GM12891 (cell line): ENCODE measurements at regions not wholly inside any gene's neighbourhood (a gene's known extent, or its start where the extent isn't known, plus 50 kb on each side); places are given as distances from the start of the nearest gene placed in this dataset.
A peak's percentile ranks its signal among the peaks of the same experiment; 100 is the strongest.

Experiments
- DNase-seq: peaks from one replicate; pipeline ENCODE4 v3.0.0; 2011; ENCODE audit warnings: low spot score; ENCODE audit not compliant: insufficient read length
- FAIRE-seq: peaks from 2 replicates; lab custom pipeline; 2011; peaks lifted over from hg19 to GRCh38; lab: Jason Lieb, UNC
- PAX5 ChIP-seq: IDR thresholded peaks from 2 replicates; pipeline ENCODE4 v1.6.1; 2011; ENCODE audit warnings: low read length, moderate library complexity, mild to moderate bottlenecking; ENCODE audit not compliant: insufficient read depth, severe bottlenecking
- POLR2A ChIP-seq: IDR thresholded peaks from 2 replicates; pipeline ENCODE4 v1.6.1; 2011; ENCODE audit warnings: low read depth, low read length, control low read depth
- POLR2AphosphoS5 ChIP-seq: IDR thresholded peaks from 2 replicates; pipeline ENCODE4 v1.6.1; 2011; ENCODE audit warnings: low read depth, low read length, control low read depth
- POU2F2 ChIP-seq: IDR thresholded peaks from 2 replicates; pipeline ENCODE4 v1.6.1; 2011; ENCODE audit warnings: low read depth, mild to moderate bottlenecking, control low read depth, low read length, moderate library complexity
- SPI1 ChIP-seq: IDR thresholded peaks from 2 replicates; pipeline ENCODE4 v1.6.1; 2011; ENCODE audit warnings: low read depth, low read length, control low read depth
- TAF1 ChIP-seq: IDR thresholded peaks from 2 replicates; pipeline ENCODE4 v1.6.1; 2011; ENCODE audit warnings: low read depth, low read length, control low read depth

DNA sequence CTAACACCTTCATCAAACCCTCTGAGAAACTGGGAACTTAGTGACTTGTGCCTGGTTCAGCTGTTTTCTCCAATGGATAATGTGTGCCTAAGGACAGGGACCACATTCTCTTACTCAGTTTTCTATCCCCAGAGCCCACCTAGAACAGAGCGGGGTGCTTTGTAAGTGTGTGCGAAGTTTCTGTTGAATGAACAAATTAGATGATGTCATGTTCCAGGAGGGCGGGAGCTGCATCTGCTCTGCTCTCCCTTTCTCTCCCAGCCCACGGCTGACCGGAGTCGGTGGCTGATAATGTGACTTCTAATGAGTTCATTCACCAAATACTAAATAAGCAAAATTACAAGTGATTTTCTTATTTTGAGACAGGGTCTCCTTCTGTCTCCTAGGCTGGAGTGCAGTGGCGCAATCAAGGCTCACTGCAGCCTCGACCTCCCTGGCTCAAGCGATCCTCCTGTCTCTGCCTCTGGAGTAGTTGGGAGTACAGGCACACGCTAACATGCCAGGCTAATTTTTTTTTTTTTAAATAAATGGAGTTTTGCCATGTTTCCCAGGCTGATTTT lies 60.7 kb upstream of the FNDC1 start:
- FAIRE-seq (no peak), DNase-seq (no peak)
- TF ChIP-seq SPI1 (no peak), TAF1 (no peak), POLR2AphosphoS5 (no peak), POU2F2 (no peak), PAX5 (no peak), POLR2A (no peak)

DNA sequence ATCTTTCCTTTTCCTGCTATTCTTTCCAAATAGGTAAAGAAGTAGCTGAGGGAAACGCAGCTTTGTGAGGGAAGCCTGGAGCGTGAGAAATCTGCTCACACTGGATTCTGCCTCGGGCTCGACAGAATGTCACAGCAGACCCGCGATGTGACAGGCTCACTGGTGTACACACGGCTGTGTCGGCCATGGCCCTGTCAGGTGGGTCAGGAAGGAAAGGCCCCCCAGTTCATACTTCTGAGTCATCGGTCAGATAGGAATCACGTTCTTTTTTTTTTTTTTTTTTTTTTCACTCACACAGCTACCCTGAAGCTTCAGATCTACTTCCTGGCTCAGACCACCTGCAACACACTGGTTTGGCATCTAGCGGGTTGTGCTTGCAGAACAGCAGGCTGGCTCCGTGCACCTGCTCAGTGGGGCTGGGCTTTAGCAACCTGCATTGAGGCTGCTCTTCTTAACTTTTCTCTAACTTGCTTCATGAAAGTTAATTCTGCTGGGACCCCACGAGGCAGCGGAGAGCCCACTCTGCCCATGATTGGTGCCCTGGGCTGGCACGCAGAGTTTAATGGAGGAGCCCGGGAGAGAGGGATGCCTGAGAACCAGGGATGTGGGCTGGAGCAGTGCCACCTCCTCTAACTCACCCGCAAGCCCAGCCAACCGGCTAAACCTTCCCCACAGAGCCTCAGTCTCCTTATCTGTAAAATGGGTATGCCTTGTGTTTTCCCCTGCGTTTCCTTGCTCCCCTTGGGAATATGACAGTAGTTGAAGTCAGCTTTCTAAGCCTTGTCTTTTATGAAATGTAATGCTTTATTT lies 61.5 kb upstream of the FNDC1 start:
- TF ChIP-seq POLR2A (no peak), TAF1 (peak; percentile 24; the same call in 1 of the 2 replicates), SPI1 (no peak)
- no peak for DNase-seq
- FAIRE-seq, result peak; percentile 93

DNA sequence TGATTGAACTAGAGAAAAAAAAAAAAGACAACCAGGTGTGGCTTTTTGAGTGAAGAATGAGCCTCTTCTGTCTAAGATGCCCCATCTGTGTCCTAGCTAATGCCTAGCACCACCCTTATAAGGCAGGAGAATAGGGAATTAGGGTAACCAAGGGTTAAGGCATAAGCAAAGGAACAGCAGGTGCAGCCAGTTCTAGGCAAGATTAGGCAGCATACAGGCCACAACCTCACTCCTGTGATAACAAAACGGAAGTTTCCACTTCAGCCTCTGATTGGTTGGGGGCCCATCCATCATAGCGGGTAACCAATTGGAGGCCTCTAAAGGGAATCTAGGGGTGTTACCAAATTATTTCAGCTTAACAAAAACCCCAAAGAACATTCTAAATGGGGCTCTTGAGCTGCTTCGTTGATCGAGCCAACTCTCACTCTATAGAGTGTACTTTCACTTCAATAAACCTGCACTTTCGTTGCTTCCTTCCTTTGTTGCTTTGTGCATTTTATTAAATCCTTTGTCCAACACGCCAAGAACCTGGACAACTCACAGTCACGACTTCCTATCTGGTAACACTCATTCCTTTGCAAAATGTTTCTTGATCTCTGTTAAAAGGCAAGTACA lies 61.9 kb upstream of the TAGAP start:
- FAIRE-seq, result peak; percentile 99
- TF ChIP-seq POU2F2 (no peak), POLR2A (0 out of 2 replicates have a peak, but pooled peaks have one; percentile 51), SPI1 (peak; percentile 63), POLR2AphosphoS5 (no peak), PAX5 (no peak)
- no peak for DNase-seq

DNA sequence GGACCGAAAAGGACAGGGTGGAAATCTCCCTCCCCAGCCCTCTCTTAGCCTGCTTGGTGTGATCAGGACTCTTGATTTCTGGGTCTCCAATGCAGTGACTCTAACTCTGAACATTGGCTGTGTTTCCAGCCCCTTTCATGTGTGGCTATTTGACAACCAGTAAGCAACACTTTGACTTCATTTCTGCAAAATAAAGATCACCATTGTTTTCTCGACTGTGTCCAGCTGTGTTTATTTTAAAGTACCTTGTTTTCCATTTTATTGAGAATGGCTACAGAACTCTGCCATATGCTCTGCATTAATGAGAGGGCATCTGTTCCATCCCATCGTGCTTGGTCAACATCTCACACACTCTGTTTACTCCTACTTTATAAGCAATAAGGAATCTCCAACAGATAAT lies 60.9 kb upstream of the TAGAP start:
- TF ChIP-seq POU2F2 (no peak), TAF1 (no peak), PAX5 (no peak), POLR2A (no peak), SPI1 (no peak)
- FAIRE-seq (no peak), DNase-seq (no peak)

GRCh38 chr6:159104931-159105330 lies 60.1 kb upstream of the TAGAP start:
- FAIRE-seq, result no peak
- TF ChIP-seq PAX5, result no peak
- TF ChIP-seq TAF1, result no peak
- no peak for DNase-seq

GRCh38 chr6:159104163-159104925 lies 59.6 kb upstream of the TAGAP start:
- peak; percentile 60 for DNase-seq
- peak; percentile 99 for FAIRE-seq
- no peak for TF ChIP-seq SPI1
- TF ChIP-seq POLR2A, result no peak
- no peak for TF ChIP-seq TAF1
- 0 out of 2 replicates have a peak, but pooled peaks have one; percentile 14 for TF ChIP-seq POU2F2
- no peak for TF ChIP-seq POLR2AphosphoS5
- peak; percentile 62 for TF ChIP-seq PAX5

DNA sequence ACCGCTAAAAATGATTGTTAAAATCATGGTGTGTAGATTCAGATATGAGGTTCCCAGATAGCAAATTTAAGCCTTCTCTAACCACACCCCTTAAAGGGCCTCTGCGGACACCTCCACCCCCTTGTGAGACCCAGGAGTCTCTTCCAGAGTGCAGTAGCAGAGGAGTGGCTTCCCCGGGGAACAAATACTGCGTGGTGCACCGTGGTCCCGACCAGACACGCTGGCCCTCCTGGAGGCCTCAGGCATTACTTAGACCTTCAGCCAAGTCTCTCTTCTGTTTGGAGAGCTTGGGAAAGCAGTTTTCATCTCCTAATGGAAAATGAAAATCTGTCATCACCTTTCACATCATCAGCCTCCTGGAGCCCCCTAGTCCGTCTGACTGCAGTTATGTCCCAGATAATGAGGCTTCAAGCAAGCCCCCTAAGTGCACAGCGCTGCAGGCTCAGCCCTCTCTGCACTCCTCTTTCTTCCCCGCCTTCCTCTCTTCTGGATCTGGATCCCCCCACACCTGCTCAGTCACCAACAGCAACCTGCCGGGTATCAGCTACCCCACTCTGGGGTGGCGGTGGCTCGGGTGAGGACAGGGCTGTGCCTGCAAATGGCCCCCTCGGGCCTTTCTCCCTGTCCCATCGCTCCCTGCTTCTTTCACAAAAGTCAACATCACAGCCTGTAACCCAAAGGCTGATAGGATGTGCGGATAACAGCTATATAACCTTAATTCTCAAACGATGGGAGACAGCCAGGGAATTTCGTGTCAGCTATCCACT lies 58.8 kb upstream of the TAGAP start:
- no peak for TF ChIP-seq POLR2A
- no peak for TF ChIP-seq PAX5
- no peak for TF ChIP-seq POU2F2
- TF ChIP-seq TAF1, result no peak
- no peak for TF ChIP-seq POLR2AphosphoS5
- TF ChIP-seq SPI1, result no peak
- DNase-seq (no peak), FAIRE-seq (no peak)

GRCh38 chr6:159102373-159103160 lies 57.8 kb upstream of the TAGAP start:
- DNase-seq, result no peak
- FAIRE-seq, result no peak
- TF ChIP-seq POLR2A (no peak), POU2F2 (no peak), TAF1 (no peak), PAX5 (no peak), SPI1 (no peak), POLR2AphosphoS5 (no peak)
